ENCODE measurements at regions not wholly inside any gene's neighbourhood (a gene's known extent, or its start where the extent isn't known, plus 50 kb on each side); places are given as distances from the start of the nearest gene placed in this dataset.

DNA sequence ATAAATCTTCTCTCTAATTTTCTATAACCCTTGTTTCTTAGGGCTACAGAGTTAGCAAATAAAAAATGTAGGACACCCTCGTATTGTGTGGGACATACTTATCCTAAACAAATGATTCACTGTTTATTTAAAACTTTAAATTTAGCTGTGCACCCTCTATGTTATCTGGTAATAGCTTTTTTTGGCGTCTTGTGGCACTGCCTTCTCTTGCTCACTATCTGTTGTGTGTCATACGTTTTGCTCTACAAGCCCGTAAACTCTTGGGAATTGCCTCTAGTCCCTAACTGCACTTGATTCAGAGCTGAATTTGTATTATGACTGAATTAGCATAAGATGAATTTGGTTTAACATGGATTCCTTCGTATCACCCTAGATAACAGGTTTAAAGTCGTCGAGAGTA is 144.3 kb upstream of the MYOCD start:
- no peak overlapping the region for H3K27ac ChIP-seq

GRCh38 chr17:12522336-12522735 is 143.4 kb upstream of the MYOCD start:
- H3K9me3 ChIP-seq: no peaks in the 10 kb centered on the region
- H3K4me1 ChIP-seq: peaks cover 6% of the 10 kb centered on the region
- TF ChIP-seq, protein P1, sequence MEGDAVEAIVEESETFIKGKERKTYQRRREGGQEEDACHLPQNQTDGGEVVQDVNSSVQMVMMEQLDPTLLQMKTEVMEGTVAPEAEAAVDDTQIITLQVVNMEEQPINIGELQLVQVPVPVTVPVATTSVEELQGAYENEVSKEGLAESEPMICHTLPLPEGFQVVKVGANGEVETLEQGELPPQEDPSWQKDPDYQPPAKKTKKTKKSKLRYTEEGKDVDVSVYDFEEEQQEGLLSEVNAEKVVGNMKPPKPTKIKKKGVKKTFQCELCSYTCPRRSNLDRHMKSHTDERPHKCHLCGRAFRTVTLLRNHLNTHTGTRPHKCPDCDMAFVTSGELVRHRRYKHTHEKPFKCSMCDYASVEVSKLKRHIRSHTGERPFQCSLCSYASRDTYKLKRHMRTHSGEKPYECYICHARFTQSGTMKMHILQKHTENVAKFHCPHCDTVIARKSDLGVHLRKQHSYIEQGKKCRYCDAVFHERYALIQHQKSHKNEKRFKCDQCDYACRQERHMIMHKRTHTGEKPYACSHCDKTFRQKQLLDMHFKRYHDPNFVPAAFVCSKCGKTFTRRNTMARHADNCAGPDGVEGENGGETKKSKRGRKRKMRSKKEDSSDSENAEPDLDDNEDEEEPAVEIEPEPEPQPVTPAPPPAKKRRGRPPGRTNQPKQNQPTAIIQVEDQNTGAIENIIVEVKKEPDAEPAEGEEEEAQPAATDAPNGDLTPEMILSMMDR (IDR thresholded peaks at IDR 0.05): no peak
- no peak for TF ChIP-seq POLR2AphosphoS5 (IDR thresholded peaks at IDR 0.05; ENCODE audit: insufficient read depth in 1 of 2, low read depth in 1 of 2)
- no peak for TF ChIP-seq POLR2A (IDR thresholded peaks at IDR 0.05)
- H3K27ac ChIP-seq: no peak overlapping the region
- no peak overlapping the region for H3K4me3 ChIP-seq
- no peaks in the 10 kb centered on the region for H3K27me3 ChIP-seq
- H3K36me3 ChIP-seq: no peaks in the 10 kb centered on the region
- DNase-seq (ENCODE audit: extremely low spot score in 2 of 2): no peak
- intact Hi-C loops (cut with DNase I): no loop called here

More for the DNA sequence above, 144.3 kb upstream of the MYOCD start:
- no peak for DNase-seq (ENCODE audit: extremely low spot score in 2 of 2)
- Histone ChIP-seq H3K4me3 (no peak overlapping the region), H3K36me3 (no peaks in the 10 kb centered on the region), H3K9me3 (no peaks in the 10 kb centered on the region), H3K27me3 (no peaks in the 10 kb centered on the region), H3K4me1 (peaks cover 6% of the 10 kb centered on the region)
- intact Hi-C loops (cut with DNase I): no loop called here
- TF ChIP-seq POLR2A (IDR thresholded peaks at IDR 0.05) (no peak), POLR2AphosphoS5 (IDR thresholded peaks at IDR 0.05; ENCODE audit: insufficient read depth in 1 of 2, low read depth in 1 of 2) (no peak)
- TF ChIP-seq, protein P1 (IDR thresholded peaks at IDR 0.05): no peak

DNA sequence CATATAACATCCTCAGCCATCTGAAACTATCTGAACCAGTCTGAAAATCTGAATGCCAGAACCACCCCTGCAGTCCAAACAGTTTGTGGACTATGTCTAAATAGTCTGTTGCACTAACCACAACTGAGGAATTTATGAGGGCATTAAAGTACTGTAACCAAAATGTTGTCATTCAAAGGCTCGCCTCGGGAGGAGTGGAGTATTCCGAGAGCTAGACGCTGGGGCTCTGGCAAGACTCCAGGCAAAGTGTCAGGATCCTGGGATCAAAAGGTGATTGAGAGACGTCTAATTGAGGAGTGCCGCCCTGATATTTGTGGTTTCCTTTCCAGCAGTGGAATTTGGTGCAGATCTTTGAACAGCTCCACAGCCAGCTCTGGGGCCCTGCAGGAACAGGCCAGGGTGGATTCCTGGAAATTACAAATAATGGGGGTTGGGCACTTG is 142.9 kb upstream of the MYOCD start:
- intact Hi-C loops (cut with DNase I): no loop called here
- Histone ChIP-seq H3K4me3 (no peak overlapping the region), H3K9me3 (no peaks in the 10 kb centered on the region), H3K27ac (no peak overlapping the region), H3K27me3 (no peaks in the 10 kb centered on the region), H3K36me3 (no peaks in the 10 kb centered on the region), H3K4me1 (peaks cover 6% of the 10 kb centered on the region)
- no peak for TF ChIP-seq POLR2A (IDR thresholded peaks at IDR 0.05)
- TF ChIP-seq POLR2AphosphoS5 (IDR thresholded peaks at IDR 0.05; ENCODE audit: insufficient read depth in 1 of 2, low read depth in 1 of 2): no peak
- TF ChIP-seq, protein P1 (IDR thresholded peaks at IDR 0.05): no peak
- DNase-seq (ENCODE audit: extremely low spot score in 2 of 2): no peak

DNA sequence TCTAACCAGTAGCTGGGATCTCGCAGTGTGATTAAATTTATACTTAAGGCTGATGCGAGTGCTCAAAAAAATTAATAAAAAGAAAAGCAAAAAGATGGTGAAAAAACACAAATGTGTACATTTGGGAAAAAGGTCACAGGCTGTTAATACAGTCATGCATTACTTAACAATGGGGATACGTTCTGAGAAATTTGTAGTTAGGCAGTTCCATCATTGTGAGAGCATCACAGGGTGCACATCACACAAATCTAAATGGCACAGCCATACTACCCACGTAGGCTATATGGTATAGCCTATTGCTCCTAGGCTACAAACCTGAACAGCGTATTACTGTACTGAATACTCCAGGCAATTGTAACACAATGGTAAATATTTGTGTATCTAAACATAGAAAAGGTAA is 142.4 kb upstream of the MYOCD start:
- Histone ChIP-seq H3K4me1 (peaks cover 6% of the 10 kb centered on the region), H3K4me3 (no peak overlapping the region), H3K27me3 (no peaks in the 10 kb centered on the region), H3K9me3 (no peaks in the 10 kb centered on the region), H3K27ac (no peak overlapping the region), H3K36me3 (no peaks in the 10 kb centered on the region)
- DNase-seq (ENCODE audit: extremely low spot score in 2 of 2): no peak
- intact Hi-C loops (cut with DNase I): no loop called here
- TF ChIP-seq POLR2AphosphoS5 (IDR thresholded peaks at IDR 0.05; ENCODE audit: insufficient read depth in 1 of 2, low read depth in 1 of 2): no peak
- TF ChIP-seq, protein P1 (IDR thresholded peaks at IDR 0.05): no peak

GRCh38 chr17:12528036-12528435 is 137.7 kb upstream of the MYOCD start:
- H3K9me3 ChIP-seq: no peaks in the 10 kb centered on the region
- TF ChIP-seq, protein P1 (IDR thresholded peaks at IDR 0.05): no peak
- TF ChIP-seq POLR2AphosphoS5 (IDR thresholded peaks at IDR 0.05; ENCODE audit: insufficient read depth in 1 of 2, low read depth in 1 of 2) (no peak), POLR2A (IDR thresholded peaks at IDR 0.05) (no peak)
- intact Hi-C loops (cut with DNase I): no loop called here
- no peaks in the 10 kb centered on the region for H3K36me3 ChIP-seq
- no peak overlapping the region for H3K4me3 ChIP-seq
- no peak overlapping the region for H3K27ac ChIP-seq
- no peak for DNase-seq (ENCODE audit: extremely low spot score in 2 of 2)
- peaks cover under 1% of the 10 kb centered on the region for H3K4me1 ChIP-seq
- no peaks in the 10 kb centered on the region for H3K27me3 ChIP-seq
